ENCODE measurements at regions not wholly inside any gene's neighbourhood (a gene's known extent, or its start where the extent isn't known, plus 50 kb on each side); places are given as distances from the start of the nearest gene placed in this dataset.
A peak's percentile ranks its signal among the peaks of the same experiment; 100 is the strongest.

- Histone ChIP-seq H3K36me3 (ENCODE audit: control insufficient read depth, insufficient read depth, low read length) (no peaks in the 10 kb centered on the region), H3K27ac (ENCODE audit: low read depth, low read length) (no peak overlapping the region)
- 89% methylated on average over 13 of the region's 18 CpGs for WGBS (ENCODE audit: insufficient coverage)
These were observed 197.8 kb upstream of the MEIS1 start for GRCh38 chr2:66236816-66237802.

GRCh38 chr2:66236067-66236685 lies 198.7 kb upstream of the MEIS1 start:
- no peak for DNase-seq (ENCODE audit: low read depth in 4 of 6, low spot score in 6 of 6)
- no peak overlapping the region for H3K27ac ChIP-seq (ENCODE audit: low read depth, low read length)
- no peaks in the 10 kb centered on the region for H3K36me3 ChIP-seq (ENCODE audit: control insufficient read depth, insufficient read depth, low read length)
- H3K9me3 ChIP-seq (ENCODE audit: control insufficient read depth, insufficient read depth, low read length), result no peaks in the 10 kb centered on the region
- H3K27me3 ChIP-seq (ENCODE audit: control insufficient read depth, insufficient read depth, low read length), result no peaks in the 10 kb centered on the region
- WGBS (ENCODE audit: insufficient coverage), result 100% methylated on average over 6 of the region's 9 CpGs
- no peak overlapping the region for H3K4me3 ChIP-seq (ENCODE audit: low read depth, low read length)
- peaks cover 3% of the 10 kb centered on the region for H3K4me1 ChIP-seq (ENCODE audit: control insufficient read depth, insufficient read depth, low read length)

More at GRCh38 chr2:66236816-66237802, 197.8 kb upstream of the MEIS1 start:
- H3K27me3 ChIP-seq (ENCODE audit: control insufficient read depth, insufficient read depth, low read length), result no peaks in the 10 kb centered on the region
- no peak for DNase-seq (ENCODE audit: low read depth in 4 of 6, low spot score in 6 of 6)
- no peaks in the 10 kb centered on the region for H3K9me3 ChIP-seq (ENCODE audit: control insufficient read depth, insufficient read depth, low read length)
- H3K4me3 ChIP-seq (ENCODE audit: low read depth, low read length), result no peak overlapping the region
- H3K4me1 ChIP-seq (ENCODE audit: control insufficient read depth, insufficient read depth, low read length), result peaks cover 3% of the 10 kb centered on the region

GRCh38 chr2:66235428-66235827 lies 199.5 kb upstream of the MEIS1 start:
- Histone ChIP-seq H3K4me3 (ENCODE audit: low read depth, low read length) (no peak overlapping the region), H3K27me3 (ENCODE audit: control insufficient read depth, insufficient read depth, low read length) (no peaks in the 10 kb centered on the region), H3K36me3 (ENCODE audit: control insufficient read depth, insufficient read depth, low read length) (no peaks in the 10 kb centered on the region), H3K9me3 (ENCODE audit: control insufficient read depth, insufficient read depth, low read length) (no peaks in the 10 kb centered on the region), H3K4me1 (ENCODE audit: control insufficient read depth, insufficient read depth, low read length) (peaks cover 3% of the 10 kb centered on the region), H3K27ac (ENCODE audit: low read depth, low read length) (no peak overlapping the region)
- no peak for DNase-seq (ENCODE audit: low read depth in 4 of 6, low spot score in 6 of 6)
- WGBS (ENCODE audit: insufficient coverage), result 72% methylated on average over 5 of the region's 7 CpGs

GRCh38 chr2:66233981-66234380 lies 200.9 kb upstream of the MEIS1 start:
- Histone ChIP-seq H3K27ac (ENCODE audit: low read depth, low read length) (no peak overlapping the region), H3K4me1 (ENCODE audit: control insufficient read depth, insufficient read depth, low read length) (no peaks in the 10 kb centered on the region), H3K9me3 (ENCODE audit: control insufficient read depth, insufficient read depth, low read length) (no peaks in the 10 kb centered on the region), H3K4me3 (ENCODE audit: low read depth, low read length) (no peak overlapping the region), H3K36me3 (ENCODE audit: control insufficient read depth, insufficient read depth, low read length) (no peaks in the 10 kb centered on the region), H3K27me3 (ENCODE audit: control insufficient read depth, insufficient read depth, low read length) (no peaks in the 10 kb centered on the region)
- WGBS (ENCODE audit: insufficient coverage), result no CpG with 5 or more reads among the region's 2 CpGs
- DNase-seq (ENCODE audit: low read depth in 4 of 6, low spot score in 6 of 6), result no peak

- Histone ChIP-seq H3K9me3 (ENCODE audit: control insufficient read depth, insufficient read depth, low read length) (no peaks in the 10 kb centered on the region), H3K27me3 (ENCODE audit: control insufficient read depth, insufficient read depth, low read length) (no peaks in the 10 kb centered on the region), H3K27ac (ENCODE audit: low read depth, low read length) (no peak overlapping the region), H3K4me1 (ENCODE audit: control insufficient read depth, insufficient read depth, low read length) (no peaks in the 10 kb centered on the region), H3K4me3 (ENCODE audit: low read depth, low read length) (no peak overlapping the region), H3K36me3 (ENCODE audit: control insufficient read depth, insufficient read depth, low read length) (no peaks in the 10 kb centered on the region)
- WGBS (ENCODE audit: insufficient coverage), result 33% methylated on average over 1 of the region's 4 CpGs
- DNase-seq (ENCODE audit: low read depth in 4 of 6, low spot score in 6 of 6), result peak in 1 of 6 donors; percentile 17
These were observed 206.8 kb upstream of the MEIS1 start for GRCh38 chr2:66228128-66228547.

GRCh38 chr2:66217039-66217585 lies 217.8 kb upstream of the MEIS1 start:
- no peaks in the 10 kb centered on the region for H3K27me3 ChIP-seq (ENCODE audit: control insufficient read depth, insufficient read depth, low read length)
- no peaks in the 10 kb centered on the region for H3K36me3 ChIP-seq (ENCODE audit: control insufficient read depth, insufficient read depth, low read length)
- no peak overlapping the region for H3K27ac ChIP-seq (ENCODE audit: low read depth, low read length)
- no peaks in the 10 kb centered on the region for H3K4me1 ChIP-seq (ENCODE audit: control insufficient read depth, insufficient read depth, low read length)
- H3K4me3 ChIP-seq (ENCODE audit: low read depth, low read length), result no peak overlapping the region
- DNase-seq (ENCODE audit: low read depth in 4 of 6, low spot score in 6 of 6), result peak in 2 of 6 donors; percentile 5 to 64
- 29% methylated on average over 8 of the region's 8 CpGs for WGBS (ENCODE audit: insufficient coverage)
- no peaks in the 10 kb centered on the region for H3K9me3 ChIP-seq (ENCODE audit: control insufficient read depth, insufficient read depth, low read length)

- DNase-seq (ENCODE audit: low read depth in 4 of 6, low spot score in 6 of 6), result no peak
- H3K36me3 ChIP-seq (ENCODE audit: control insufficient read depth, insufficient read depth, low read length), result no peaks in the 10 kb centered on the region
- 76% methylated on average over 1 of the region's 3 CpGs for WGBS (ENCODE audit: insufficient coverage)
- no peak overlapping the region for H3K27ac ChIP-seq (ENCODE audit: low read depth, low read length)
- no peaks in the 10 kb centered on the region for H3K27me3 ChIP-seq (ENCODE audit: control insufficient read depth, insufficient read depth, low read length)
- no peaks in the 10 kb centered on the region for H3K4me1 ChIP-seq (ENCODE audit: control insufficient read depth, insufficient read depth, low read length)
- H3K9me3 ChIP-seq (ENCODE audit: control insufficient read depth, insufficient read depth, low read length), result no peaks in the 10 kb centered on the region
- H3K4me3 ChIP-seq (ENCODE audit: low read depth, low read length), result no peak overlapping the region
These were observed 222.2 kb upstream of the MEIS1 start for GRCh38 chr2:66212749-66213148.

GRCh38 chr2:66202586-66202985 lies 232.3 kb upstream of the MEIS1 start:
- H3K27ac ChIP-seq (ENCODE audit: low read depth, low read length), result no peak overlapping the region
- H3K4me1 ChIP-seq (ENCODE audit: control insufficient read depth, insufficient read depth, low read length), result no peaks in the 10 kb centered on the region
- H3K36me3 ChIP-seq (ENCODE audit: control insufficient read depth, insufficient read depth, low read length), result no peaks in the 10 kb centered on the region
- H3K27me3 ChIP-seq (ENCODE audit: control insufficient read depth, insufficient read depth, low read length), result no peaks in the 10 kb centered on the region
- H3K4me3 ChIP-seq (ENCODE audit: low read depth, low read length), result no peak overlapping the region
- 100% methylated on average over 1 of the region's 2 CpGs for WGBS (ENCODE audit: insufficient coverage)
- peak in 1 of 6 donors; percentile 14 for DNase-seq (ENCODE audit: low read depth in 4 of 6, low spot score in 6 of 6)
- H3K9me3 ChIP-seq (ENCODE audit: control insufficient read depth, insufficient read depth, low read length), result peaks cover 4% of the 10 kb centered on the region

GRCh38 chr2:66201242-66201641 lies 233.7 kb upstream of the MEIS1 start:
- Histone ChIP-seq H3K27ac (ENCODE audit: low read depth, low read length) (no peak overlapping the region), H3K36me3 (ENCODE audit: control insufficient read depth, insufficient read depth, low read length) (no peaks in the 10 kb centered on the region), H3K4me1 (ENCODE audit: control insufficient read depth, insufficient read depth, low read length) (no peaks in the 10 kb centered on the region), H3K4me3 (ENCODE audit: low read depth, low read length) (no peak overlapping the region), H3K27me3 (ENCODE audit: control insufficient read depth, insufficient read depth, low read length) (no peaks in the 10 kb centered on the region), H3K9me3 (ENCODE audit: control insufficient read depth, insufficient read depth, low read length) (peaks cover 4% of the 10 kb centered on the region)
- DNase-seq (ENCODE audit: low read depth in 4 of 6, low spot score in 6 of 6), result no peak
- WGBS (ENCODE audit: insufficient coverage), result 100% methylated on average over 2 of the region's 2 CpGs
